Choroid plexus epithelial cell (primary cell): ENCODE measurements at regions not wholly inside any gene's neighbourhood (a gene's known extent, or its start where the extent isn't known, plus 50 kb on each side); places are given as distances from the start of the nearest gene placed in this dataset.

ENCODE experiments used
- DNase-seq: peaks from one replicate; pipeline ENCODE4 v3.0.0-alpha.2; 2010; ENCODE audit warnings: low read depth
- H3K4me3 ChIP-seq: 2 replicates; pipeline ENCODE4 v1.5.1; 2011; ENCODE audit warnings: low read depth, mild to moderate bottlenecking, control low read depth, low read length, moderate library complexity
- CTCF ChIP-seq: conservative IDR thresholded peaks from 2 replicates; pipeline ENCODE4 v1.5.1; 2011; ENCODE audit warnings: low read depth, mild to moderate bottlenecking, control low read depth, inconsistent platforms, low read length, moderate library complexity

- TF ChIP-seq CTCF: no peak
- no peak for DNase-seq
- no peak overlapping the region for H3K4me3 ChIP-seq
Observed at GRCh38 chr4:81852031-81852715, 380.5 kb upstream of the RASGEF1B start.

DNA sequence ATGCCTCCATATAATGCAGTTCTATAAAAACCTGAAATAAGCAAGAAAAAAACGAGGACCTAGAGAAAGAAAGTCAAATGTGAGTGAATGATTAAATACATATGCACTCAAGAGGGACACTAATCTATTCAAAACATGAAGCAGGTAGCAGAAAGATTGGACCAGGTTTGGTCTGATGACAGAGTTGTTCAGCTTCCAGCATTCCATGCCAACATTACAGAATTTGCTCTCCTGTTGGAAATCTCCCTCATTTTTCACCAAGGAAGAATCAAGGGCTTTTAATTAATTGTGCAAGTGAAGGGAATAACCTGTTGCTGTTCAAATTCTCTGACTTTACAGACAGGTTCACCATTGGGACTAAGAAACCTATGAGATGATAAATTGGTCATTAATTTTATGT lies 379.0 kb upstream of the RASGEF1B start:
- no peak for TF ChIP-seq CTCF
- no peak for DNase-seq
- no peak overlapping the region for H3K4me3 ChIP-seq

- DNase-seq: peak; percentile 12
Observed at GRCh38 chr4:81845761-81846160, 374.1 kb upstream of the RASGEF1B start.

DNA sequence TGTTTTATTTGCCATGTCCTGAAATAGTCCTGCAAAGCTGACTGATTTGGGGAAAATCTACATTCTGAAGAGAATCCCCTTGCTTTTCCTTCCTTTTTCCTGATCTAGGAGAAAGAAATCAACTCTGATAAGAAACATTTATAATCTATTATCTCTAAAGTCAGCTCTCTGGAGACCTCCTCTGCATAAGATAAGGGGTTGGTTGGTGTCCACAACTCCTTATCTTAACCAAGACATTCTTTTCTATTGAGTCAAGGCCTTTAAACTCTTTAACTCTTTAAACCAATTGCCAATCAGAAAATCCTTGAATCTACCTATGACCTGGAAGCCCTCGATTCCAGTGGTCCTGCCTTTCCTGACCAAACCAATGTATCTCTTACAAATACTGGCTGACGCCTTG lies 373.6 kb upstream of the RASGEF1B start:
- peak; percentile 0 for DNase-seq
- no peak for TF ChIP-seq CTCF

More at GRCh38 chr4:81845761-81846160, 374.1 kb upstream of the RASGEF1B start:
- no peak overlapping the region for H3K4me3 ChIP-seq
- TF ChIP-seq CTCF: no peak

DNA sequence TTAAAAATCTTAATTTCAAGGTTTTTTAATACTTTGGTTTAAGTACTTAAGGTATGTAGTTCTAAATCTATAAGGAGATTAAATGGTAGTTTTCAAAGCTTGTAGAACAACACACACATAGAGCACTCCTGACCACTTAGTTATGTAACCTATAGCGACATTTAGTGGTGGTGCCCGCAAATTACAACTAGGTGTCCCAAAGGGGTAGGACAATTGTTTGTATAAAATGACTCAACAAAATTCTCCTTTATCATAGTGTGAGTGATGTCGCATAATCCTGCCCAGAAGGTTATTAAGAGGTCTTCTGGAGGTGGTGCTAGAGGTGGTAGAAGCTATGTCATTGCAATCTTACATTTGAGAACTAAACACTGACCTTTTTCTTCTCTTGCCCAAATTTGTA lies 373.0 kb upstream of the RASGEF1B start:
- TF ChIP-seq CTCF: peak; percentile 72
- no peak overlapping the region for H3K4me3 ChIP-seq
- peak; percentile 83 for DNase-seq

More for the DNA sequence above, 373.6 kb upstream of the RASGEF1B start:
- H3K4me3 ChIP-seq: no peak overlapping the region

- no peak for DNase-seq
- no peak for TF ChIP-seq CTCF
- H3K4me3 ChIP-seq: no peak overlapping the region
Observed at GRCh38 chr4:81839347-81840042, 367.8 kb upstream of the RASGEF1B start.

- no peak for DNase-seq
- no peak for TF ChIP-seq CTCF
- H3K4me3 ChIP-seq: no peak overlapping the region
Observed at GRCh38 chr4:81838586-81838985, 366.9 kb upstream of the RASGEF1B start.
